GM13977 (cell line): ENCODE measurements at regions not wholly inside any gene's neighbourhood (a gene's known extent, or its start where the extent isn't known, plus 50 kb on each side); places are given as distances from the start of the nearest gene placed in this dataset.
"Not testable (repeated sequence)": the region's sequence is repeated elsewhere in the genome, so short reads cannot be mapped to it uniquely, and the experiment has no call there.

ENCODE experiments used
- DNase-seq: peaks from one replicate; pipeline ENCODE4 v3.0.0; 2012; ENCODE audit warnings: low spot score
- CTCF ChIP-seq: IDR thresholded peaks from 2 replicates; pipeline ENCODE4 v1.5.1; 2012; ENCODE audit warnings: mild to moderate bottlenecking, control low read depth; ENCODE audit not compliant: insufficient read depth; ENCODE audit errors: extremely low read depth, missing control alignments
- in situ Hi-C: fragments of 300-500 bp; cut with MboI; formaldehyde crosslinking; loops from one replicate; pipeline ENCODE4 v1.12.0; 2022; ENCODE audit warnings: low sequenced_read_pairs, low pct_unique_long_range_greater_than_20kb, mixed read lengths, inconsistent platforms; ENCODE audit not compliant: unreplicated experiment

- in situ Hi-C loops: no loop called here
- no peak for TF ChIP-seq CTCF
- no peak for DNase-seq
Observed at GRCh38 chr5:74492230-74492629, 148.3 kb downstream of the ENC1 start.

GRCh38 chr5:74491586-74491985 lies 148.9 kb downstream of the ENC1 start:
- DNase-seq: no peak
- in situ Hi-C loops: no loop called here
- TF ChIP-seq CTCF: no peak

- in situ Hi-C loops: no loop called here
- TF ChIP-seq CTCF: no peak
- peak; percentile 41 for DNase-seq
Observed at GRCh38 chr5:74490814-74491213, 149.7 kb downstream of the ENC1 start.

- TF ChIP-seq CTCF: no peak
- in situ Hi-C loops: no loop called here
- no peak for DNase-seq
Observed at GRCh38 chr5:74482990-74483389, 157.5 kb downstream of the ENC1 start.

GRCh38 chr5:74482523-74482922 lies 158.0 kb downstream of the ENC1 start:
- no peak for DNase-seq
- TF ChIP-seq CTCF: no peak
- in situ Hi-C loops: no loop called here

GRCh38 chr5:74481357-74481756 lies 159.2 kb downstream of the ENC1 start:
- in situ Hi-C loops: not testable (repeated sequence)
- DNase-seq: peak; percentile 14

- no peak for TF ChIP-seq CTCF
- in situ Hi-C loops: no loop called here
- no peak for DNase-seq
Observed at GRCh38 chr5:74480201-74480600, 160.3 kb downstream of the ENC1 start.
